ENCODE measurements at regions not wholly inside any gene's neighbourhood (a gene's known extent, or its start where the extent isn't known, plus 50 kb on each side); places are given as distances from the start of the nearest gene placed in this dataset.

- Histone ChIP-seq H3K27me3 (ENCODE audit: low read depth) (no peaks in the 10 kb centered on the region), H3K9me3 (no peaks in the 10 kb centered on the region), H3K4me1 (no peaks in the 10 kb centered on the region), H3K36me3 (replicated peaks) (no peaks in the 10 kb centered on the region), H3K4me3 (no peak overlapping the region)
- in situ Hi-C loops (cut with MboI; ENCODE audit: low sequenced_read_pairs) = no loop called here
- DNase-seq (ENCODE audit: low spot score in 2 of 2) = no peak
These were observed 322.3 kb upstream of the FAT3 start for GRCh38 chr11:91902312-91902711.

DNA sequence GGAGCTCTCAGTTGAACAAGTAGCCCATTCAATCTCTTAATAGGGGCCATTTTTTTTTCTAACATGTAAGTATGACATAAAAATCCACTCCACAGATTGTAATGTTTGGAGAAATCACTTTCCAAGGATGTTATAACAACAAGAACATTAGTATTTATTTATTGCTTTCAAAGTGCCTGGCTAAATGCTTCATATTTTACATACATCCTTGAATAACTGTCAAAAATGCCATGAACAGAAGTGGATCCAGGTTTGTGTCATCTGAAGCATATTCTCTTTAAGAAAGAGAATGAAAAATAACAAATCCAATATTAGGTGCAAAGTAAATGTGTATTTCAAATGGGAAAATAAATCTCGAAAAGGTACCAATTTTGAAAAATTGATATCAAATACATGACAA is 344.0 kb upstream of the FAT3 start:
- Histone ChIP-seq H3K4me1 (no peaks in the 10 kb centered on the region), H3K4me3 (no peak overlapping the region), H3K9me3 (no peaks in the 10 kb centered on the region), H3K36me3 (replicated peaks) (no peaks in the 10 kb centered on the region), H3K27me3 (ENCODE audit: low read depth) (no peaks in the 10 kb centered on the region)
- DNase-seq (ENCODE audit: low spot score in 2 of 2) = no peak
- in situ Hi-C loops (cut with MboI; ENCODE audit: low sequenced_read_pairs) = no loop called here

- H3K27me3 ChIP-seq (ENCODE audit: low read depth) = no peaks in the 10 kb centered on the region
- H3K4me3 ChIP-seq = no peak overlapping the region
- H3K9me3 ChIP-seq = no peaks in the 10 kb centered on the region
- no peak for DNase-seq (ENCODE audit: low spot score in 2 of 2)
- in situ Hi-C loops (cut with MboI; ENCODE audit: low sequenced_read_pairs) = no loop called here
- no peaks in the 10 kb centered on the region for H3K36me3 ChIP-seq (replicated peaks)
- H3K4me1 ChIP-seq = no peaks in the 10 kb centered on the region
These were observed 347.9 kb upstream of the FAT3 start for GRCh38 chr11:91876746-91877145.

GRCh38 chr11:91872243-91872642 is 352.4 kb upstream of the FAT3 start:
- no peaks in the 10 kb centered on the region for H3K9me3 ChIP-seq
- 0 out of 2 replicates have a peak, but pooled peaks cover 3% of the 10 kb centered on the region for H3K27me3 ChIP-seq (ENCODE audit: low read depth)
- DNase-seq (ENCODE audit: low spot score in 2 of 2) = no peak
- H3K4me1 ChIP-seq = no peaks in the 10 kb centered on the region
- no peaks in the 10 kb centered on the region for H3K36me3 ChIP-seq (replicated peaks)
- no peak overlapping the region for H3K4me3 ChIP-seq
- in situ Hi-C loops (cut with MboI; ENCODE audit: low sequenced_read_pairs) = no loop called here

GRCh38 chr11:91871791-91872190 is 352.8 kb upstream of the FAT3 start:
- no peak overlapping the region for H3K4me3 ChIP-seq
- no peaks in the 10 kb centered on the region for H3K4me1 ChIP-seq
- no peaks in the 10 kb centered on the region for H3K36me3 ChIP-seq (replicated peaks)
- no peak for DNase-seq (ENCODE audit: low spot score in 2 of 2)
- H3K27me3 ChIP-seq (ENCODE audit: low read depth) = 0 out of 2 replicates have a peak, but pooled peaks cover 3% of the 10 kb centered on the region
- no peaks in the 10 kb centered on the region for H3K9me3 ChIP-seq
- in situ Hi-C loops (cut with MboI; ENCODE audit: low sequenced_read_pairs) = no loop called here

GRCh38 chr11:91871048-91871447 is 353.6 kb upstream of the FAT3 start:
- Histone ChIP-seq H3K4me3 (no peak overlapping the region), H3K36me3 (replicated peaks) (no peaks in the 10 kb centered on the region), H3K4me1 (no peaks in the 10 kb centered on the region), H3K27me3 (ENCODE audit: low read depth) (0 out of 2 replicates have a peak, but pooled peaks cover 3% of the 10 kb centered on the region), H3K9me3 (no peaks in the 10 kb centered on the region)
- DNase-seq (ENCODE audit: low spot score in 2 of 2) = no peak
- in situ Hi-C loops (cut with MboI; ENCODE audit: low sequenced_read_pairs) = no loop called here

GRCh38 chr11:91869686-91870085 is 354.9 kb upstream of the FAT3 start:
- no peaks in the 10 kb centered on the region for H3K36me3 ChIP-seq (replicated peaks)
- peak in 1 of 2 experiments; percentile 36 for DNase-seq (ENCODE audit: low spot score in 2 of 2)
- in situ Hi-C loops (cut with MboI; ENCODE audit: low sequenced_read_pairs) = no loop called here
- H3K9me3 ChIP-seq = no peaks in the 10 kb centered on the region
- H3K27me3 ChIP-seq (ENCODE audit: low read depth) = 0 out of 2 replicates have a peak, but pooled peaks cover 3% of the 10 kb centered on the region
- H3K4me3 ChIP-seq = no peak overlapping the region
- no peaks in the 10 kb centered on the region for H3K4me1 ChIP-seq

DNA sequence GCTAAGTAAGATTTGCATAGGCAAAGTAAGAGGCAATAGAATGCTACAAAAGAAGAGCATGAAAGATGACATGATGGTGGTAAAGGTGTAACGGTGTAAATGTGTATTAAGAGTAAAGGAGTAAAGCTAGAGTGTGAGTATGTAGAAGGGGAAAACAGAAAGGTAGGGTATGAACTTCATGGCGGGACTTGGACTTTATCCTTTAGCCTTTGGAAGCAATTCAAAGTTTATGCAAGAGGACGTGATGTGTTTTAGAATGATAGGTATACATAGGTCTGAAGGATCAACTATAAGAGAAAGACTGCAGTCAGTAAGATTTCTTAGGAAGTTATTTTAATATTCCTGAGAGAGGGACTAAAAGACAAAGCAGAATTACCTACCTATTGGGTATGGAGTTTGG is 358.0 kb upstream of the FAT3 start:
- Histone ChIP-seq H3K9me3 (no peaks in the 10 kb centered on the region), H3K4me1 (no peaks in the 10 kb centered on the region), H3K4me3 (no peak overlapping the region), H3K27me3 (ENCODE audit: low read depth) (0 out of 2 replicates have a peak, but pooled peaks cover 3% of the 10 kb centered on the region), H3K36me3 (replicated peaks) (no peaks in the 10 kb centered on the region)
- in situ Hi-C loops (cut with MboI; ENCODE audit: low sequenced_read_pairs) = no loop called here
- no peak for DNase-seq (ENCODE audit: low spot score in 2 of 2)

DNA sequence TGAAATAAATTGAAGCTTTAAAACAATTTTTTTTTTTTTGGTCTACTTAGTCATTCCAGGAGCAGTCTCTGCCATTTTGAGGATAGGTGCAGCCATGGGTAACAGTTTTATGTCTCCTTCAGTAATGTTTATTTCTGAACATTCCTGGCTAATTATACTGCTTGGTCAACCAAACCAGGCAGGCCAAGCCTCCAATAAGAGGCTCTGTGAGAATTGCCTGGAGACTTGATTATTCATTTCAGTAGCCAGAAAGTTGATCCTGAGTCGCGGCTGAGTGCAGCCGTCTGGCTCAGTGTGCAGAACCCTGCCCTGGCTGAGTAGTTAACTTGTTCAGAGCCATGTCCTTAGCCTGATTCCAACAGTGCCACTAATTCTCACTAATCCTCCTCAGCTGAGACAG is 364.0 kb upstream of the FAT3 start:
- in situ Hi-C loops (cut with MboI; ENCODE audit: low sequenced_read_pairs) = no loop called here

DNA sequence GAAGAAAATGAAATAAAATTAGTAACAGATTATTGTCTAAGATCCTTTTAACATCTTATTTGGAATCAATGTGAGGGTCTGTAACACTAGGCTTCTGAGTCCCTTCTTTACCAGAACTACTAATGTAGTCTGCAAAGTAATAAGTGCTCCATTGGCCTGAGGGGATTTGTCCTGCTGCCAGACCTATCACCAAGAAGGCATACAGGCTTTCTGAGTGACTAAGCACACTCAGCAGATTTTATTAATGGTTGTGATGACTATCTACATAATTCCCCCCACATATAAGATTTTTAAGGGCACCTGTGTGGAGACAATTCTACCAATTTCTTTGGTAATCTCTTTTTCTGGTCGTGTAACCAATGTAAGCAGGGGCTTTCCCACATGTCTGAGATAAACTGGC is 365.0 kb upstream of the FAT3 start:
- in situ Hi-C loops (cut with MboI; ENCODE audit: low sequenced_read_pairs) = no loop called here
- Histone ChIP-seq H3K36me3 (replicated peaks) (no peaks in the 10 kb centered on the region), H3K9me3 (no peaks in the 10 kb centered on the region)

More for the DNA sequence above, 364.0 kb upstream of the FAT3 start:
- no peak for DNase-seq (ENCODE audit: low spot score in 2 of 2)
- Histone ChIP-seq H3K27me3 (ENCODE audit: low read depth) (no peaks in the 10 kb centered on the region), H3K9me3 (no peaks in the 10 kb centered on the region), H3K4me1 (no peaks in the 10 kb centered on the region), H3K4me3 (no peak overlapping the region), H3K36me3 (replicated peaks) (no peaks in the 10 kb centered on the region)

GRCh38 chr11:91857179-91857578 is 367.4 kb upstream of the FAT3 start:
- Histone ChIP-seq H3K4me3 (no peak overlapping the region), H3K36me3 (replicated peaks) (no peaks in the 10 kb centered on the region), H3K4me1 (no peaks in the 10 kb centered on the region), H3K9me3 (no peaks in the 10 kb centered on the region), H3K27me3 (ENCODE audit: low read depth) (no peaks in the 10 kb centered on the region)
- in situ Hi-C loops (cut with MboI; ENCODE audit: low sequenced_read_pairs) = no loop called here
- DNase-seq (ENCODE audit: low spot score in 2 of 2) = no peak

More for the DNA sequence above, 365.0 kb upstream of the FAT3 start:
- Histone ChIP-seq H3K4me3 (no peak overlapping the region), H3K4me1 (no peaks in the 10 kb centered on the region), H3K27me3 (ENCODE audit: low read depth) (no peaks in the 10 kb centered on the region)
- DNase-seq (ENCODE audit: low spot score in 2 of 2) = no peak

DNA sequence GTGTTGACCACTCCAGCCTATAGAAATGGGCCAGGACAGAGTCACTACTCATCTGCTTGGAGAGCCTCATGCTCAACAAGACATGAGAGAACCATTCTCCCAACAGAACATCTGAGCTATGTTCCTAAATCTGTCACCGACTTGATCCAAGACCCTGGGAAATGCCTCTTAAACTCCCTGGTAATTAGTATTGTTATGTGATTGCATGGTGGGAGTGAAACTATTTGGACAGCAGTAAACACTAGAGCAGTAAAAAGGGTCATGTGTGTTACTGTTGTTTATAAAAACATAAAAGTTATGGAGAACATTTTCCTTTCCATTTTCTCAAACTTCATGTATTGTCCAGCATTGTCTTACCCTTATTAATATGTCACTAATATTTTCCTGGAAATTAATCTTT is 369.8 kb upstream of the FAT3 start:
- Histone ChIP-seq H3K27me3 (ENCODE audit: low read depth) (no peaks in the 10 kb centered on the region), H3K4me1 (no peaks in the 10 kb centered on the region), H3K9me3 (no peaks in the 10 kb centered on the region), H3K4me3 (no peak overlapping the region), H3K36me3 (replicated peaks) (no peaks in the 10 kb centered on the region)
- in situ Hi-C loops (cut with MboI; ENCODE audit: low sequenced_read_pairs) = no loop called here
- DNase-seq (ENCODE audit: low spot score in 2 of 2) = no peak

DNA sequence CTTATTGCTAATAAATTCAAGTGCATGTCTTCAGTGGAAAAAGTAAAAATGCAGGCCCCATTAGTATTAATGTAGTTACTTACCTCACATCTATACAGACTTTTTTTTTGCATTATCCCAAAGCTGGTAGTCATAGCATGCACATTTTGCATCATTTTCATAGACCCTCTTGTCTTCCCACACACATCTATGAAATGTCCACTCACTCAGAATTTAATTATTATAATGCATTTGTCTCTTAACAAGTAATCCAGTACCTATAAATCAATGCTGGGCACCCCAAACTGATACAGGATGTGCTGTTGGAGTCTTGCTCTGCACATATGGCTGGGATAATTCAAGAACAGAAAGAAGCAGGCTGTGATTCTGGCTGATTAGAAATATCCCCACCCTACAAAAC is 370.4 kb upstream of the FAT3 start:
- Histone ChIP-seq H3K9me3 (no peaks in the 10 kb centered on the region), H3K4me3 (no peak overlapping the region), H3K27me3 (ENCODE audit: low read depth) (no peaks in the 10 kb centered on the region), H3K4me1 (no peaks in the 10 kb centered on the region), H3K36me3 (replicated peaks) (no peaks in the 10 kb centered on the region)
- in situ Hi-C loops (cut with MboI; ENCODE audit: low sequenced_read_pairs) = no loop called here
- no peak for DNase-seq (ENCODE audit: low spot score in 2 of 2)

DNA sequence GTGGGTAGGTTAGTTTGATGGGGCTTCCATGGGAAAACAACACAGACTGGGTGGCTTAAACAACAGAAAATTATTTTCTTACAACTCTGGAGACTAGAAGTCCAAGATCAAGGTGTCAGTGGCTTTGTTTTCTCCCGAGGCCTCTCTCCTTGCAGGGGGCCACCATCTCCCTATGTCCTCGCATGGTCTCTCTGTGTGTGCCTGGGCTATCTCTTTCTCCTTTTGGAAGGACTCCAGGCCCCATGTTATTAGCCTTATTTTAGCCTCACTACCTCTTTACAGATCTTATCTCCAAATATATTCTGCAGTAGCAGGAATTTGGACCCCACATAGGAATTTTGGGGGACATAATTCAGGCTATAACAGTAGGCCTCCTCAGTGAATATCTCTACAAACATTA is 372.7 kb upstream of the FAT3 start:
- no peak for DNase-seq (ENCODE audit: low spot score in 2 of 2)
- in situ Hi-C loops (cut with MboI; ENCODE audit: low sequenced_read_pairs) = no loop called here
- Histone ChIP-seq H3K36me3 (replicated peaks) (no peaks in the 10 kb centered on the region), H3K4me3 (no peak overlapping the region), H3K4me1 (no peaks in the 10 kb centered on the region), H3K9me3 (no peaks in the 10 kb centered on the region), H3K27me3 (ENCODE audit: low read depth) (no peaks in the 10 kb centered on the region)

- no peak for DNase-seq (ENCODE audit: low spot score in 2 of 2)
- H3K4me1 ChIP-seq = no peaks in the 10 kb centered on the region
- no peaks in the 10 kb centered on the region for H3K36me3 ChIP-seq (replicated peaks)
- in situ Hi-C loops (cut with MboI; ENCODE audit: low sequenced_read_pairs) = no loop called here
- no peaks in the 10 kb centered on the region for H3K9me3 ChIP-seq
- H3K4me3 ChIP-seq = no peak overlapping the region
- no peaks in the 10 kb centered on the region for H3K27me3 ChIP-seq (ENCODE audit: low read depth)
These were observed 373.9 kb upstream of the FAT3 start for GRCh38 chr11:91850533-91851275.

Data from HAP-1 (cell line).